ENCODE measurements at regions not wholly inside any gene's neighbourhood (a gene's known extent, or its start where the extent isn't known, plus 50 kb on each side); places are given as distances from the start of the nearest gene placed in this dataset.

- TF ChIP-seq, protein P1, sequence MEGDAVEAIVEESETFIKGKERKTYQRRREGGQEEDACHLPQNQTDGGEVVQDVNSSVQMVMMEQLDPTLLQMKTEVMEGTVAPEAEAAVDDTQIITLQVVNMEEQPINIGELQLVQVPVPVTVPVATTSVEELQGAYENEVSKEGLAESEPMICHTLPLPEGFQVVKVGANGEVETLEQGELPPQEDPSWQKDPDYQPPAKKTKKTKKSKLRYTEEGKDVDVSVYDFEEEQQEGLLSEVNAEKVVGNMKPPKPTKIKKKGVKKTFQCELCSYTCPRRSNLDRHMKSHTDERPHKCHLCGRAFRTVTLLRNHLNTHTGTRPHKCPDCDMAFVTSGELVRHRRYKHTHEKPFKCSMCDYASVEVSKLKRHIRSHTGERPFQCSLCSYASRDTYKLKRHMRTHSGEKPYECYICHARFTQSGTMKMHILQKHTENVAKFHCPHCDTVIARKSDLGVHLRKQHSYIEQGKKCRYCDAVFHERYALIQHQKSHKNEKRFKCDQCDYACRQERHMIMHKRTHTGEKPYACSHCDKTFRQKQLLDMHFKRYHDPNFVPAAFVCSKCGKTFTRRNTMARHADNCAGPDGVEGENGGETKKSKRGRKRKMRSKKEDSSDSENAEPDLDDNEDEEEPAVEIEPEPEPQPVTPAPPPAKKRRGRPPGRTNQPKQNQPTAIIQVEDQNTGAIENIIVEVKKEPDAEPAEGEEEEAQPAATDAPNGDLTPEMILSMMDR (IDR thresholded peaks at IDR 0.05; ENCODE audit: low read depth, low read length): no peak
- no peak for TF ChIP-seq EZH2phosphoT487 (IDR thresholded peaks at IDR 0.05; ENCODE audit: low read depth)
These were observed 143.0 kb upstream of the CPNE8 start for GRCh38 chr12:39048395-39048794.

Measured in OCI-LY3 (cell line).